Right ventricle myocardium inferior (tissue), 1 donor: ENCODE measurements at regions not wholly inside any gene's neighbourhood (a gene's known extent, or its start where the extent isn't known, plus 50 kb on each side); places are given as distances from the start of the nearest gene placed in this dataset.

Source experiments
- ATAC-seq: fragments of 200-7000 bp; cut with Tn5 transposase; one replicate; pipeline ENCODE4 v1.9.1; 2020; ENCODE audit warnings: mild to moderate bottlenecking, moderate library complexity
- DNase-seq: peaks from one replicate; pipeline ENCODE4 v3.0.0; 2021; ENCODE audit errors: missing footprints
- intact Hi-C: fragments of 100-400 bp; cut with DNase I; formaldehyde crosslinking; loops from one replicate; pipeline ENCODE4 v1.11.0; 2022
- donor health status: DM: no; HTN: yes; CAD: no; lungs with severe emphysema.

DNA sequence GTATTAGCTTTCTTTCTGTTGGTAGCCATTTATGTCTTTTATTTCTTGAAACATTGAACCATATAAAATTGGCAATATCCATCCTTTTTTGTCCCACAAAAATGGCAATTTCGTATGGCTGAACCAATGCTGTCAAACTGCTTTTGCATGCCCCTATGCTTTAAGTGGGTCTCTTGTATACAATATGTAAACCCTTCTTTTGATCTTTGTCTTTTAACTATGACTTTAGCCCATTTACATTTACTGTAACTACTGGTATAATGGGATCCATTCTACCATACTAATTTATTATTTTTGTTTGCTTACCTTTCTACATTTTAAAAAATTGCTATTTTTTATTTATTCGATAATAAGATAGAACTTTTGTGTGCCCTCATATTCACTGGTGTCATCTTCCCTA is 93.4 kb downstream of the TENT4A start:
- ATAC-seq, result no peak
- no peak for DNase-seq
- intact Hi-C loops, result no loop called here

DNA sequence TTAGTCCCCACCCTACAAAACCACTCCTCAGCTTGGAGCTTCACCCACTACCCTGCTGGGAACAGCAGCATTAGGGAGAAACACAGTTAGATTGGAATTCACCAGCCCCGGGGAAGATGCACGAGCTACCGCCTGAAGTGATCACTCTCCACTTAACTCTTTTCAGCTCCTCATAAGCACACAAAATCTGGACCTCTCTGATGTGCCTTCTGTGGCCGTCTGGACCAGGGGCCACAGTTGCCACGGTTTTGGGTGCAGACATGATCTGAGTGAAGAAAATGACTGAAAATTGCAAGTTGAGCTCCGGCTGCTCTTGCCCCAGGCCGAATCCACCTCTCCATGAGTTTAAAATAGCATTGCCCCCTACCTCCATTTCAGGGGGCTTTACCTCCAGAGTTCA is 95.2 kb downstream of the TENT4A start:
- intact Hi-C loops, result no loop called here
- no peak for DNase-seq
- no peak for ATAC-seq

DNA sequence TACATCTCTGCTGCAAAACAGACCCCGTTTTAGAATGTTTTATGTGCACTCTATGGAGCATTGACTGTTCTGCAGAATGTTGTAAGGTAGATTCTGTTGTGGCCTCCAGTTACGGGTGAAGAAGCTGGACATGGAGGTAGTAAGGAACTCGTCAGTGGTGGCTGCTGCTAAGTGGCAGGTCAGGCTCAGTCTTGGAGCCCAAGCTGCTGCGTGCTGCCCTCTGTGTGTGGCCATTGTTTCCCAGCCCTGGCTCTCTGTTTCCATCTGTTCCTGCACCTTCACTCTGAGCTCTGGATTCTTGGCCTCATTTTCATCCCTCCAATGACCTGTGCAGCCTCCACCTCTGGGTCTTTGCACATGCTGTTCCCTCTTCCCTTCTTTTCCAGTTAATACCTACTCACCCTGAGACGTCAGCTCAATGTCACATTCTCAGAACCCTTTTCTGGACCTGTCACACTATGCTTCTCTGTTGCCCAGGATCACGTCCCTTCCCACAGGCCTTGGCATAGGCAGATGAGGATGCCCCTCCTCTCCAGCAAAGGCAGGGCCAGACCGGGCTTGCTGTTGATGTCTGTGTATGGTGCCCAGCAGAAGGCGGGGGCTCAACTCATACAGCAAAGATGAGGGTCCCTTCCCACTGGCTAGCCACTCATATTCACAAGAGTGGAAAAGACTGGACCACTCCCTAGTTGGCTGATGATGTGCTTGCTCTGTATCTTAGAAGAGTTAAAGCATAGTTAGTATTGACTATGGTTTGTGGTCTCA is 97.6 kb downstream of the TENT4A start:
- ATAC-seq (no peak), DNase-seq (no peak)
- intact Hi-C loops, result no loop called here

DNA sequence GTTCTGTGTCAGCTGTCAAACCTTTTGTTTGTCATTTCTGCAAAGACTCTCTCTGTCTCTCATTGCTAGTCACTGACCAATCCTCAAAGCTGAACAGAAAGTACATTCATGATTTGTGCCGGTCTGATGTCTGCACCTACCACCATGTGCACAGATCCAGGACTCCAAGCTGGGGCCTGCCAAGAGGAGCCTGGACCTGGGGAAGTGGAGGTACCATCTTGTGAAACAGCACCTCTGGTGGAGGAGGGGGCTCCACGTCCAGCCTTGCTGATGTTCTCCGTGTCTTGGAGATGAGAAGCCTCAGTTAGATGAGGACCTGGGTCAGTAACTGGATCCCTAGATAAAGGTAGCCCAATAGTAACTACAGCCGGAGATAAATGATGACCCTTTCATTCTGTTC is 98.9 kb downstream of the TENT4A start:
- intact Hi-C loops, result no loop called here
- ATAC-seq, result no peak
- no peak for DNase-seq

DNA sequence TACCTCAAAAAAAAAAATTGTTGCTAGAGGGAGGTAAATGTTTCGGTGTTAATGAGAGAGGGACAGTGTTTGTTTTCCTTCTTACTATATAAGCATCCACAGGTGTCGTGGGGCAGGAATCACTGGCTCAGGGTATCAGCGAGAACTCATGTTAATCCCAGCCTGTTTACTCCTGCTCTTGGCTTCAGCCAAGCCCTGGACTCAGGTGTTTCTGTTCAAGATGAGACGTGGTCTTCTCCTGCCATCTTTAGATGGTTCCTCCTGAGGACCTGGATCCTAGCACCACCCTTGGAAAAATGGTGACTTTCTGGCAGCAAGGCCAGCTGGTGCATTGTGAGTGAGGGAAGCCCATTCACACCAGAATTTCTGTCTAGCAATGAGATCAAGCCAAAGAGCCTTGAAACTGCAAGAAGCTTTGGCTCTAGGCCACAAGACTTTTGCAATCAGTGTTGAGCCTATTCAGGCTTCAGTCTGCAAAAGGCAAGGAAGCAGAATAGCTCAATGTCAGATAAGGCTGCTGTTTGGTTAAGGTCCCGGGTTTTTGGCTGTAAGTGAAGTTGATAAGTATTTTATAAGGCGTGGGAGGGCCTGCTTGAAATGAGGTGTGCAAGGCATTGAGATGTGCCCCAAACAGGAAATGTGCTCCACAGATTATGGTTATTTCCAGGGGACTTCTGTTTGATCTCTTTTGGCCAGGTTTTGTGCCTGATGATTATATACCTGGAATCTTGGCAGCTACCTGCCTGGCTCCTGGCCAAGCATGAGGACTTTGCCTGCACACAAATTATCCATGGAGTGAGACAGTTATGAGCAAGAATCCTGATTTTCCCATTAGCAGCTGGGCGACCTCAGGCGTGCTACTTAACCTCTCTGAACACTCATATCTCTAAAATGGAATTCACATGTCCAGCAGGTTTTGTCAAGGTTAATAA is 99.8 kb downstream of the TENT4A start:
- ATAC-seq, result peak; percentile 78
- intact Hi-C loops, result no loop called here
- no peak for DNase-seq

DNA sequence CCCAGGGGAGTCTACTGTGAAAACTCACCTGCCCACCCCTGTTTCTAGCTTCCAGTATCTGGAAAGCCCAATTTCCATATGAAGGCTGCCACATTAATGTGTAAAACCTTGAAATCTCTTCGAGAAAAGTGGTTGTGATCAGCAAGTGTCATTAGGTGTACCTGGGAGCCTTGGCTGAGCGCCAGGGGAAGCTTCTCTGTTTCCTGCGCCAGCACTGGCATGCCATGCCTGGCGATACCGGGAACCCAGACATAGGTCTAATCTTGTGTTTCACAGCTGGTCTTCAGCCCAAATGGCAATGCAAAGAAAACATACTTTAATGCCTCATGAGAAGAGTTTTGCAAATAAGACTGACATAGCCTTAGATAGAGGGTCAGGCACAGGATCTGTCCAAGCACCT is 101.6 kb downstream of the TENT4A start:
- DNase-seq (no peak), ATAC-seq (no peak)
- intact Hi-C loops, result no loop called here

DNA sequence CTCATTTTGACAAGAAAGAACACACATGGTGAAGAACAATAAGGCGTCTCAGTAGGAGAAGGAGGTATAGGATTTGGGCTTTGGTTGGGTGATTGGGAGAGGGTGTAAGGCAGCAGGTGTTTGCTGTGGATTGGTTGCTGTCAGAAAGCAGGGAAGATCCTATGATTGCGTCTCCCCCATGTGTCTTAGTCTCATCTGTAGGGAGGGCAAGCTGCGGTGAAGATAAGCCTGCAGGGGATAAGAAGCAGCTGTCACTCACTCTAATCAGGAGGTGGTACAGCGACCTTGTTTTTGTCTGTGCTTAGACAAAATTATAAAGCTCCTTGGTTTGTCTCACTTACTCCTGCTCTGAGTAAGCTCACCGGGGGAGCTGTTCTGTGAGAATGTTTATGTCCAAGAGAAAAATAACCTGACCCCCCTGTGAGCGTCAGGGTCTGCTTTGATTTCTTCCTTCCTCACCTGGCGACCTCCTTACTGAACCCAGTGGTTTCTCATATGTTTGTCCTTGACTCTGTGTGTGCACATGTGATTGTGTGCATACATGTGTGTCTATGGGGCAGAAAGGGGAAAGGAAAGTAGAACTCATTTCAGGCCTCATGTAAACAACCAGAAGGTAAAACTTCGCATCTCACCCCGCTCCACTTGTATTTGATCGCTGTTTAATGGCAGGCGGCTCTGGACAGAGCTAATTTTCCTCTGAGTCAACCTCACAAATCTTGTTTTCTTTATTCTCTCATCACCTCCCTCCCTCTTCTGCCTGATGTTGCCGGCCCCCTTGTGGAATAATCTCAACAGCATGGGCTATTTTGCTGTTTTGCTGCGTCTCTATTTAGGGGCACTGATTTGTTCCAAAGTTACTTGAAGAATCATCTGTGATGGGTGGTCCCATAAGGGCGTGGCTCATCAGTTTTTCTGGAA is 105.6 kb downstream of the TENT4A start:
- no peak for ATAC-seq
- intact Hi-C loops, result no loop called here

DNA sequence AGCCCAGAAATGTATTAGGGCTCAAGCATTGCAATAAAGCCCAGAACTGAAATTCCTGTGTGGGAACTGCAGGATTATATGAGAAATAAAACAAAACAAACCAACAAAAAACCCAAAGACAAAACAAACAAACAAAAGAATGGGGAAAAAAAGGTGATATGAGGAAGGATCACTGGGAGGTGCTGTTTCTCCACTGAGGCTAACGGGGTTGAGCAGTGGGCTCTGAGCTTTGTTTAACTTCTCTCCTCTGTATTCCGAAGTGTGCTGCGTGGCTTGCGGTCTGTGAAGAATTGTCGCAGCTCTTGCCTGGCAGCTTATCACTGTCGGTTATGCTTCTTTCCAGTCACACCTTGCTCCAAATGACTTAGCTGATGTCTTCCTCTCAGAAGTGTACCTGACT is 106.3 kb downstream of the TENT4A start:
- intact Hi-C loops, result no loop called here
- no peak for ATAC-seq
- DNase-seq, result no peak

More for the DNA sequence above, 105.6 kb downstream of the TENT4A start:
- no peak for DNase-seq

DNA sequence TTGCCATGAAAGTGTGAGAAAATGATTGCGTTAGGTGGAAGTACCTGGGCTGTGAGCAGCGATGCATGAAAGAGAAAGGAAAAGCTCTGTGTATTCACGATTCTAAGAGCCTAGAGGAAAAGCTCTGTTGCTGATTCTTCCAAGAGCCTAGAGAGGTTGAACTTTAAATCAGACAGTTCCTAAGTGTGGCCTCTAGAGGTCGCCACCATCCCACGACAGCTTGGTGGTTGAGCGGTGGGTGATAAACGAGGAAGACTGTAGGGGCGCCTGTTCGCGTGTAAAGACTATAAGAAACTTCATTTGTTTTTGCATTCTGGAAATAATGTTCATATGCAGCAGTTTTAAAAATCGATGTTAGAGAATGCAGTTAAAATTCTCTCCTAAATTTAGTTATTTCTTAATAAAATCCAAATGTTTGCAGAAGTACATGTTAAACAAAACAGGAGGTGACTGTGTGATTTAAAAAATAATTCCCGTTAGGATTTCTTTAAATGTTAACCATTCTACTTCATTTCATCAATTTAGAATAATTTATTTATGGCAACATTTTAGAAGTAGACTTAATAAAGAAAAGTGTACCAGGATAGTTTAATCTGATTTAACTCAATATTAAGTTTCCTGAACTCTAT is 107.7 kb downstream of the TENT4A start:
- DNase-seq, result no peak
- ATAC-seq, result no peak
- intact Hi-C loops, result no loop called here

DNA sequence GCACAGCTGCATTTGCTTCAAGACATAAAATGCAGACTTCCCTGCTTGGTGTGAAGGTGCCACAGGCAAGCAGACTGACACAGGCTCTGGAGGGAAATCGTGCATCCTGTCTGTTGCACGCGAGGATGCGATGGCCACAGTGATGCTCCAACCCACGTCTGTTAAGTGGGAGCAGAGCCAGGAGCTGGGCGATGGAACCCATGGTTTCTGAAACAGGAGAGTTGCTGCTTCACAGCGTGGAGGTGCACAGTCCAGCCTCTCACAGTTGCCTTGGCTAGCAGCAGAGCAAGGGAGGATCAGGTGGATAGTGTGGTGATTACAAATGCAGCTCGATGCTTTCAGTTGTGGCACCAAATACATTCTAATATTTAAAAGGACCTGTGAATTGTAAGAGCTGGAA is 108.8 kb downstream of the TENT4A start:
- intact Hi-C loops, result no loop called here
- DNase-seq, result no peak
- ATAC-seq, result no peak

DNA sequence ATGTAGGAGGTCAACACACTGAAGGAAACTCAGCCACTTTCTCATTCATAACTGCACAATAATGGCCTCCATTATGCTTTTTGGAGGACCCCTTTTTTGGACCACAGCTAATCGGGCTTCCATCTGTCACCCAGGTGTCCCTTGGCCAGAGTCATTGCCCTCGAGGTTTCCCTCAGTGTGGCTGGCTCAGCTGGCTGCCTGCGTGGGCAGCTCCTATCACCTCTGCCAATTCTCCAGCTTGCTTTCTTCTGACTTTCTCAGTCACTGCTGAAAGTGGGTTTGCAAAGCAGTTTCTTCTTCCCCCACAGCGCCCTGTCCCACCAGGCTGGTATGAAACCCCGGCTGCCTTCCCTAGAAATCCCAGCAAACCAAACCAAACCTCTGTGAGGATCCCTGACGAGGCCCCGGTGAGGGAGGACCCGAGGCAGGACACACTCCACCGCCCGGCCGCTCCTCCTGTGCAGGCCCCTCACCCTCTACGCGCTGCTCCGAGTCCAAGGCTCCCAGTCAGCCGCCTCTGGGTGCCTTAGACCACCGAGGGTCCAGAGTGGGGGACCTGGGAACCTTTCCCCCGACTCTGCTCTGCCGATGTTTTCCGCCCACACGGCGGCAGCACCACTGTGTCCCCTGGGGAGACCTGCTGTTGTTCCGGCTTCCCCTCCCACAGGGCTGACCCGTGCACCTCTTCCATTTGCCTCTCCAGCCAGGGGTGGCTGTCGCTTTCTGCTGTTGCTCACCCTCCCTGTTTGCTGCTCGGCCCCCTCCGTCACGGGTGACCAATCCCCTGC is 109.5 kb downstream of the TENT4A start:
- DNase-seq, result no peak
- intact Hi-C loops, result no loop called here
- ATAC-seq, result no peak

DNA sequence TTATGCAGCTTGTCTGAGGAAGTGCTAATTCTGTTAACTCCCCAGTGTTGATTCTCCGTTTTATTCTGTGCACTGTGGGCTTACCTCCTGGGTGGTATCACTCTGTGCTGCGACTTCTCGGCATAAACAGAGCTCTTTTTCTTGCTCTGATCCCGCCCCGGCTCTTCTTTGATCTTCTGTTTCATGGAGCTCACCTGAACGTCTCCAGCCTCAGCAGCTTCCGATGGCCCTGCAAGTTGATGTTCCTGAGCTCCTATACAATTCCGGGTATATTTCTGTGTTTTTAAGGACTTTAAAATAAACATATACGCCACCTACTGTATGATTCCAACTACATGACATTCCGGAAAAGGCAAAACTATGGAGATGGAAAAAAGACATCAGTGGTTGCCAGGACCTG is 110.8 kb downstream of the TENT4A start:
- no peak for ATAC-seq
- intact Hi-C loops, result no loop called here

DNA sequence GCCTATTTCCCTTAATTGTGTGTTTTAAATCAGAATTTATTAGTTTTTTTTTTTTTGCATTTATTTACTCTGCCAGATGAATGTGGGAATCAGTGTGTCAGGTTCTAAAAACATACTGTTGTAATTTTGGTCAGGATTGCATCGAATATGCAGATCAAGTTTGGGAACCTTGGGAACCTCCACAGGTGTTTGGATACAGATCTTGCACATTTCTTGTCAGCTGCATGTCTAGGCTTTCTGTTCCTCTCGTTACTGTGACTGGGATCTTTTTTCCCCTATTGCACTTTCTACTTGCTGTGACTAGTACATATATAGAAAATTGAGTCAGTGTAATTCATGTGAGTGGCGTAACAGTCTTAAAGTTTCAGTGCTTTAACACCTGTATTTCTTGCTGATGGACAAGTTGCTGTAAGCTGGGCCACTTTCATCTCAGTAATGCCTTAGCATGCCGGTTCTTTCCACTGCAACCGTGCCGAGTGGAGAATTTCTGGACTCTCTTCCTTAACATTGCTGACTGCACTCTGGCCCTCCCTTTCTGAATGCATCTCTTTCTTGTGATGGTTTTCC is 112.5 kb downstream of the TENT4A start:
- ATAC-seq, result no peak
- intact Hi-C loops, result no loop called here
- DNase-seq, result no peak

More for the DNA sequence above, 110.8 kb downstream of the TENT4A start:
- no peak for DNase-seq

DNA sequence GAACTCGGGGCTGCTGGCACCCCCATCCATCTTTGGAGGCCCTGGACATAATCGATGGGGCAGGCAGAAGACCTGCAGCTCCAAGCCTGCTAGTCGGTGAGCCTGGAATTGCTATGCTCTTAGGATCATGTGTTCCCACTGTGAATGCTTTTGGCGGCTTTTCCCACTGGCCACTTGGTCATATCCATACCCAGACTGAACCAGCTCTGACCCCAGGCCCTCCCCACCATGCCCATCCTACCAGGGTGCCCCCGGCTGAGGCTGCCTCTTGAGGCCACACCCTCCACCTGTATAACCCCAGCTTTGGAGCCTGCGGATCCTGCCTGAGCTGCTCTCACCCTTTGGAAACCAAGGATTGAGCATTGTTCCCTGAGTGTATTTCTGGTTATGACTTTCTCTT is 113.5 kb downstream of the TENT4A start:
- ATAC-seq, result no peak
- intact Hi-C loops, result no loop called here

DNA sequence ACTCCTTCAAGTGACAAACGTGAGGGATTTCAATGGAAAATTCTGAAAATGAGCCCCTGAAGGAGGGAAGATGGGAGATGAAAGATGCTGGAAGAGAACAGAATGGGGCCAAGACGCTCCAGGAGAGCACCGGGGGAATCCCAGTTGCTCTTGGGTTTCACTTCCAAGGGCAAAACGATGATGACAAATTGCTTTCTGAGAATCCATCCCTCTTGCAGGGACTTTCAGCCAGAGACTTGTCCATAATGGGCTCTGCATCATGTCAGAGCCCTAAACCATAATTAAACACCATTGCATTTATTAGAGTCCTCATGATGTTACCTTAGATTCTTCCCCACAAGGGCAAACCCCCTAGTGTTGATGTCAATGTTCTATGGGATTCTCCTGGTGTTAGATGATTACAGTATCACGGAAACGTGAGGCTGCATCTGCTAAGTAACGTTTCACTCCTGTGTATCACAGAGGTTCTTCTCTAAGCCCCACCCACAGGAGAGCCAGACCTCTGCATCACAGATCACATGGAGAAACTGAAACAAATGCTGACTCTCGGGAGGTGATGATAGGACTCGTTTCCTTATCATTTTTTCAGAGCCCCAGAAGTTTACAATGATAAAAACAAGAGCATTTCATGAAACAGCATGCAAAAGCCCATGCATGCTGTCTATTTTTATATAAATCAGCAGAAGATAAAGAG is 114.4 kb downstream of the TENT4A start:
- no peak for DNase-seq
- intact Hi-C loops, result no loop called here
- ATAC-seq, result no peak

More for the DNA sequence above, 113.5 kb downstream of the TENT4A start:
- DNase-seq, result no peak

DNA sequence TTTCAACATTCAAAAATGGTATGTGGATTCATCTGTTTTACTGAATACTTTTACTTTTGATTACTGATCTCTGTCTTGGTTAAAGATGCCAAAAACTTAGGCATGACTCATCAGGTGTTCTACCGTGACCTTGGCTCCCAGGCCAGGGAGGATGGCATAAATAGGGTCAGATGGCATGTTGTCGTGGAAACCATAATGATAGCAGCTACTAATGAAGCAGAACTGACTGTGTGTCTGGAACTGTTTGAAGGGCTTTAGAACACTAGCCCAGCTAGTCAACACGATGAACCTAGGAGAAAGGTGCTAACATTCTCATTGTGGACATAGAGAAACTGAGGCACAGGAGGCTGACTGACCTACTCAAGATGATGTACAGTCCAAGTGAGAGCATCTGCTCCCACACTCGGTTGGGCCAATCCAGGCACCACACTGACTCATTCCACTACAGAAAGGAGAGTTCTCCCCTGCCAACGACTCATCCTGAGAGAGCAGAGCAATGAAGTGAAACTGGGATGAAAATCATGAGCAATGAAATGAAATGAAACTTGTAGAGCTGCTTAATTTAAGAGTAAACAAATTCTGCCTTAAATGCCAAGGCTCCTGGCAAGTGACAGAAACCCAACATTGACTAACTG is 116.0 kb downstream of the TENT4A start:
- intact Hi-C loops, result no loop called here
- DNase-seq, result no peak
- ATAC-seq, result no peak
